Adrenal gland (tissue), 9 donors: ENCODE measurements at regions not wholly inside any gene's neighbourhood (a gene's known extent, or its start where the extent isn't known, plus 50 kb on each side); places are given as distances from the start of the nearest gene placed in this dataset.
"Not testable (repeated sequence)": the region's sequence is repeated elsewhere in the genome, so short reads cannot be mapped to it uniquely, and the experiment has no call there.

Experiments used
- DNase-seq, 7 donors: peaks; one replicate each; pipeline ENCODE4 v3.0.0-alpha.2; 2019 to 2020
- H3K27ac ChIP-seq, 5 donors: fragments of 200-600 bp; sonication (generic) in 4 of 5; 1 replicate in 3 of 5; 2 replicates in 2 of 5; pipeline versions ENCODE4 v1.5.1 to v1.8.0; 2016 to 2020; ENCODE audit warnings: mild to moderate bottlenecking in 1 of 5
- H3K27me3 ChIP-seq: fragments of 200-600 bp; 2 replicates; pipeline ENCODE4 v1.8.0; 2021
- H3K36me3 ChIP-seq, 2 donors: fragments of 200-600 bp; replicated peaks in 1 of 2; 1 replicate in 1 of 2; 2 replicates in 1 of 2; pipeline versions ENCODE4 v1.5.1 to v1.8.0; 2018 to 2022
- H3K4me1 ChIP-seq, 2 donors: fragments of 200-600 bp; replicated peaks in 1 of 2; 1 replicate in 1 of 2; 2 replicates in 1 of 2; pipeline versions ENCODE4 v1.5.1 to v1.8.0; 2018 to 2021
- H3K4me3 ChIP-seq, 4 donors: fragments of 200-600 bp; sonication (generic) in 3 of 4; one replicate each; pipeline ENCODE4 v1.5.1; 2016 to 2018
- H3K9me3 ChIP-seq, 3 donors: fragments of 200-600 bp; sonication (generic) in 1 of 3; replicated peaks in 1 of 3; 1 replicate in 2 of 3; 2 replicates in 1 of 3; pipeline versions ENCODE4 v1.5.1 to v1.8.0; 2016 to 2021
- POLR2A ChIP-seq, 2 donors: fragments of 450-650 bp; IDR thresholded peaks; one replicate each; pipeline ENCODE4 v1.6.1; 2017; ENCODE audit warnings: antibody characterized with exemption in 2 of 2, mild to moderate bottlenecking in 2 of 2, moderate library complexity in 1 of 2
- WGBS, 4 donors: extraction: QIAGEN DNeasy Blood & Tissue Kit in 2 of 4; methylation state at CpG; one replicate each; pipeline versions ENCODE4 v1.1.5 to v1.1.7; 2013 to 2017; 5-methylcytosine and 5-hydroxymethylcytosine counted together
- intact Hi-C, 2 donors: fragments of 100-400 bp; cut with DNase I; formaldehyde crosslinking; loops; one replicate each; pipeline versions ENCODE4 v1.14.1 to v1.15.0; 2022 to 2023
- TF ChIP-seq, protein P1 (sequence below), 6 experiments: fragments of 450-650 bp in 4 of 6; fragments of 200-600 bp in 2 of 6; sonication (generic) in 1 of 6; IDR thresholded peaks; 1 replicate in 5 of 6; 2 replicates in 1 of 6; pipeline versions ENCODE4 v1.5.1 to v1.8.0; 2016 to 2021; ENCODE audit warnings: antibody characterized with exemption in 6 of 6, mild to moderate bottlenecking in 2 of 6, moderate library complexity in 1 of 6
- donor health status: healthy with polysubstance abuse.
- donor health status: Bipolar disorder and iron deficiency.
- donor health status: DM: yes; HTN: yes; CAD: no.
- donor health status: DM: no; HTN: no; CAD: no.
- donor health status: DM: no; HTN: no; CAD: no.

DNA sequence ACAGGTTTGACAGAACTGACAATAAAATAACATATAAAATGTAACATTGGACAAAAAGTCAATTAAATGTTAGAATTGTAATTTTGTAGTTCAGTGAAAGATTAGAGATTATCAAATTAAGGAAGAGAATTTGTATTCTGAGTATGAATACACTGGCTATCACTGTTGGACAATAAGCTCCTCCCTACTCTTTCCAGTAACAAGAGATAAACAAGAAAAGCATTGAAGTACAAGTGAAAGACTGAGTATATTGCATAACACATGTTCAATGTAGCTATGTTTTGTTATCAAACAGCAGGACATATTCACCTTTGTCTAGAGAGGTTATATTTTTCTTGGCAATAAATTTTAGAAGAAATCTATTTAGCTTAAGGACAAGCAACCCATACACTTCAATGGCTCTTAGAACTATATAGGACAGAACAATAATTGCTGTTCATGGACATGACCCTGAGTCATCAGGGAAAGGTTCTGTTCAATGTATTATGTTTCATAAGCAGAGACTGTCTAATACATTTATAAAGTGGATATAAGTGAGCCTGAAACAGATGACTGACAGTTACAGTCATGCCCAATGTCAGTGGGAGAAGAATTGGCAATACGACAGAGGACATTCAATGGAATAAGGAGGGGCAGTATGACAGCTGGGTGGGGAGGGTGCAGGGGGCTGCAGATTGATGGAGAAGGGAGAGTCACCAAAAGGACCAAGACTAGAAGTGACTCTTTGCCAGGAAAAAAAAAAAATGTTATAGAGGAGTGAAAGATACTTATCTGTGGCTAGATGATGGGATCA is 520.4 kb downstream of the FRK start:
- Histone ChIP-seq H3K9me3 (no peaks in the 10 kb centered on the region), H3K27ac (no peak overlapping the region), H3K4me1 (no peaks in the 10 kb centered on the region), H3K27me3 (no peaks in the 10 kb centered on the region), H3K4me3 (no peak overlapping the region), H3K36me3 (no peaks in the 10 kb centered on the region)
- TF ChIP-seq, protein P1, sequence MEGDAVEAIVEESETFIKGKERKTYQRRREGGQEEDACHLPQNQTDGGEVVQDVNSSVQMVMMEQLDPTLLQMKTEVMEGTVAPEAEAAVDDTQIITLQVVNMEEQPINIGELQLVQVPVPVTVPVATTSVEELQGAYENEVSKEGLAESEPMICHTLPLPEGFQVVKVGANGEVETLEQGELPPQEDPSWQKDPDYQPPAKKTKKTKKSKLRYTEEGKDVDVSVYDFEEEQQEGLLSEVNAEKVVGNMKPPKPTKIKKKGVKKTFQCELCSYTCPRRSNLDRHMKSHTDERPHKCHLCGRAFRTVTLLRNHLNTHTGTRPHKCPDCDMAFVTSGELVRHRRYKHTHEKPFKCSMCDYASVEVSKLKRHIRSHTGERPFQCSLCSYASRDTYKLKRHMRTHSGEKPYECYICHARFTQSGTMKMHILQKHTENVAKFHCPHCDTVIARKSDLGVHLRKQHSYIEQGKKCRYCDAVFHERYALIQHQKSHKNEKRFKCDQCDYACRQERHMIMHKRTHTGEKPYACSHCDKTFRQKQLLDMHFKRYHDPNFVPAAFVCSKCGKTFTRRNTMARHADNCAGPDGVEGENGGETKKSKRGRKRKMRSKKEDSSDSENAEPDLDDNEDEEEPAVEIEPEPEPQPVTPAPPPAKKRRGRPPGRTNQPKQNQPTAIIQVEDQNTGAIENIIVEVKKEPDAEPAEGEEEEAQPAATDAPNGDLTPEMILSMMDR (IDR thresholded peaks at IDR 0.05), result no peak
- no peak for TF ChIP-seq POLR2A (IDR thresholded peaks at IDR 0.05)
- intact Hi-C loops, result no loop called here
- DNase-seq, result no peak
- 76 to 97% (median 86%) methylated on average over 1 of the region's 1 CpG for WGBS, 4 donors

DNA sequence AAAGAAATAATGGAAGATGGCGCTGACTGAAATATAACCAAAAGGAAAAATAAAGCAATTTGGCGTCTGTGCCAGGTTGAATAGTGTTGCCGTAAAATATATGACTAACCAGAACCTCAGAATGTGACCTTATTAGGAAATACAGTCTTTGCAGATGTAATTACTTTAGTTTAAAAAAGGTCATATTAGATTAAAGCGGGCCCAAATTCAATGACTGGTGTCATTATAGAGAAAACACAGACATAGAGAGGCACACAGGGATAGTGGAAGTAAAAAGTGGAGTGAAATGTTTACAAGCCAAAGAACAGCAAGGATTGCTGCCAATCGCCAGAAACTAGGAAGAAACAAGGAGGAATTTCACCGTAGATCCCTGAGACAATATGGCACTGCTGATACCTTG is 521.2 kb downstream of the FRK start:
- intact Hi-C loops, result no loop called here

DNA sequence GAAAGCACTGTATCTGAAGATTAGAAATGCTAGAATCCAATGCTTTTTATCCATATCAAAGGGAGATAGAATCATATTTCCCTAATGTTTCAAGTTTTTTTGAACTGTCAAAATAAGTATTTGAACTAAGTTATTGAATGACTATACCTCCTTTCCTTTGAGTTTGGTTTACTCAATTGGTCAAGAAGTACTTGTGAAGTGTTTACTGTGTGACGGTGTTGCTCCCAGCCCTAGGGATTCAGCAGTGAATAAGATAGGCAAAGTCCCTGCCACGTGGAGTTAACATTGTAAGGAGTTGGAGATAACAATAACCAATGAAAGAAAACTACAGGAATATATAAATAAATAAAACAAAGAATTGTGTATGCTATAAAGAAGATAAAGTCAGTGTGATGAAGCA is 535.9 kb downstream of the FRK start:
- TF ChIP-seq, protein P1 (IDR thresholded peaks at IDR 0.05), result no peak
- no peak for TF ChIP-seq POLR2A (IDR thresholded peaks at IDR 0.05)
- no peak for DNase-seq
- no peak overlapping the region for H3K27ac ChIP-seq
- H3K4me1 ChIP-seq, result no peaks in the 10 kb centered on the region
- no peaks in the 10 kb centered on the region for H3K9me3 ChIP-seq
- H3K4me3 ChIP-seq, result no peak overlapping the region
- no peaks in the 10 kb centered on the region for H3K27me3 ChIP-seq
- WGBS, 4 donors, result 79 to 87% (median 83%) methylated on average over 2 of the region's 2 CpGs
- H3K36me3 ChIP-seq, result no peaks in the 10 kb centered on the region
- intact Hi-C loops, result no loop called here

More for the DNA sequence above, 521.2 kb downstream of the FRK start:
- WGBS, 4 donors, result 84 to 94% (median 88%) methylated on average over 6 of the region's 6 CpGs
- Histone ChIP-seq H3K36me3 (no peaks in the 10 kb centered on the region), H3K4me3 (no peak overlapping the region), H3K27ac (no peak overlapping the region), H3K9me3 (no peaks in the 10 kb centered on the region), H3K27me3 (no peaks in the 10 kb centered on the region), H3K4me1 (no peaks in the 10 kb centered on the region)
- TF ChIP-seq, protein P1 (IDR thresholded peaks at IDR 0.05), result no peak
- TF ChIP-seq POLR2A (IDR thresholded peaks at IDR 0.05), result no peak
- DNase-seq, result no peak

DNA sequence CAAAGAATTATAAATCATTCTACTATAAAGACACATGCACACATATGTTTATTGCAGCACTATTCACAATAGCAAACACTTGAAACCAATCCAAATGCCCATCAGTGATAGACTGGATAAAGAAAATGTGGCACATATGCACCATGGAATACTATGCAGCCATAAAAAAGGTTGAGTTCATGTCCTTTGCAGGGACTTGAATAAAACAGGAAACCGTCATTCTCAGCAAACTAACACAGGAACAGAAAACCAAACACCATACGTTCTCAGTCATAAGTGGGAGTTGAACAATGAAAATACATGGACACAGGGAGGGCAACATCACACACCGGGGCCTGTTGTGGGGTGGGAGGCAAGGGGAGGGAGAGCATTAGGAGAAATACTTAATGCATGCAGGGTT is 538.9 kb downstream of the FRK start:
- WGBS, 4 donors, result 66 to 78% (median 75%) methylated on average over 3 of the region's 3 CpGs
- H3K4me1 ChIP-seq, H3K9me3 ChIP-seq, H3K27ac ChIP-seq, H3K36me3 ChIP-seq, H3K4me3 ChIP-seq, H3K27me3 ChIP-seq, DNase-seq, intact Hi-C loops: not testable (repeated sequence)

DNA sequence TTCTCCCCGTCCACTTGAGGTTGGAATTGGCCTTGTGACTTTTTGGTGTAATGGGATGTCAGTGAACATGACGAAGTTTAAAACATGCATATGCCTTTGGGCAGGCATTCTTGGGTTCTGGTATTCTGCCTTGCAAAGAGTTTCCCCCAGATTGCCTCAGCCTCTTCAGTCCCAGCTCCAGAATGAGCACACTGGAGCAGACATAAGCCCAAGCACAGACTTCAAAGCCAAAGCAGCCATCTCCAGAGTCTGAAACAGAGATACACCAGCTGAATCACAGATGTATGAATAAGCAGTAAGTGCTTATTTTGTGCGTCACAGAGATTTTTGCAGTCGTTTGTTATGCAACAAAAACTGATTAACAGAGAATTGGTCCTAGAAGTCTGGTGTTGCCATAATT is 546.0 kb downstream of the FRK start:
- Histone ChIP-seq H3K4me3 (no peak overlapping the region), H3K9me3 (no peaks in the 10 kb centered on the region), H3K36me3 (no peaks in the 10 kb centered on the region), H3K27ac (no peak overlapping the region), H3K27me3 (no peaks in the 10 kb centered on the region), H3K4me1 (no peaks in the 10 kb centered on the region)
- intact Hi-C loops, result no loop called here
- TF ChIP-seq POLR2A (IDR thresholded peaks at IDR 0.05), result no peak
- TF ChIP-seq, protein P1 (IDR thresholded peaks at IDR 0.05), result no peak
- 73 to 86% (median 80%) methylated on average over 4 of the region's 4 CpGs for WGBS, 4 donors
- no peak for DNase-seq
